HepG2 (cell line): ENCODE measurements at regions not wholly inside any gene's neighbourhood (a gene's known extent, or its start where the extent isn't known, plus 50 kb on each side); places are given as distances from the start of the nearest gene placed in this dataset.

Experiments
- CBFB ChIP-seq: sonication (generic); formaldehyde crosslinking; IDR thresholded peaks from 2 replicates; pipeline ENCODE4 v1.4.0; 2020; ENCODE audit warnings: missing genetic modification reagents
- RFX5 ChIP-seq: IDR thresholded peaks from 2 replicates; pipeline ENCODE4 v1.6.1; 2011; ENCODE audit warnings: low read depth, low read length, improper control_type of control experiment
- SMC3 ChIP-seq: IDR thresholded peaks from 2 replicates; pipeline ENCODE4 v1.6.1; 2011; ENCODE audit warnings: low read length, improper control_type of control experiment
- TBL1XR1 ChIP-seq: fragments of 150-350 bp; IDR thresholded peaks from 2 replicates; pipeline ENCODE4 v1.6.1; 2014; ENCODE audit warnings: borderline replicate concordance, low read length; ENCODE audit not compliant: partially characterized antibody
- ZKSCAN1 ChIP-seq: fragments of 150-350 bp; IDR thresholded peaks from 2 replicates; pipeline ENCODE4 v1.6.1; 2014; ENCODE audit warnings: low read length
- ZNF138 ChIP-seq: sonication (generic); formaldehyde crosslinking; IDR thresholded peaks from 2 replicates; pipeline ENCODE4 v1.5.0; 2020; ENCODE audit warnings: mild to moderate bottlenecking, low read depth, missing genetic modification reagents
- ZNF326 ChIP-seq: sonication (generic); formaldehyde crosslinking; IDR thresholded peaks from 2 replicates; pipeline ENCODE4 v1.4.0; 2020; ENCODE audit warnings: missing genetic modification reagents, borderline replicate concordance
- ZNF34 ChIP-seq: sonication (generic); formaldehyde crosslinking; IDR thresholded peaks from 2 replicates; pipeline ENCODE4 v1.4.0; 2020; ENCODE audit warnings: mild to moderate bottlenecking, missing genetic modification reagents, borderline replicate concordance
- ZNF558 ChIP-seq: sonication (generic); formaldehyde crosslinking; IDR thresholded peaks from 2 replicates; pipeline ENCODE4 v1.9.0; 2022; ENCODE audit warnings: mild to moderate bottlenecking, missing genetic modification reagents, borderline replicate concordance
- ZNF772 ChIP-seq: sonication (generic); formaldehyde crosslinking; IDR thresholded peaks from 2 replicates; pipeline ENCODE4 v1.5.0; 2020; ENCODE audit warnings: mild to moderate bottlenecking, missing genetic modification reagents
- TF ChIP-seq, protein P1 (sequence below): sonication (generic); formaldehyde crosslinking; IDR thresholded peaks from 2 replicates; pipeline ENCODE4 v1.4.0; 2020; ENCODE audit warnings: missing genetic modification reagents, borderline replicate concordance
- TF ChIP-seq, protein P2 (sequence below), 2 experiments: IDR thresholded peaks; 2 replicates each; pipeline ENCODE4 v1.6.1; 2011 to 2012; ENCODE audit warnings: low read length in 2 of 2, borderline replicate concordance in 1 of 2, low read depth in 1 of 2, mild to moderate bottlenecking in 1 of 2, moderate library complexity in 1 of 2
- TF ChIP-seq, protein P3 (sequence below): sonication (generic); formaldehyde crosslinking; IDR thresholded peaks from 2 replicates; pipeline ENCODE4 v1.5.0; 2020; ENCODE audit warnings: mild to moderate bottlenecking, missing genetic modification reagents, moderate library complexity
- TF ChIP-seq, protein P4 (sequence below): sonication (generic); formaldehyde crosslinking; IDR thresholded peaks from one replicate; pipeline ENCODE4 v1.5.1; 2020; ENCODE audit warnings: mild to moderate bottlenecking, missing genetic modification reagents; ENCODE audit errors: not compliant biosample characterization

DNA sequence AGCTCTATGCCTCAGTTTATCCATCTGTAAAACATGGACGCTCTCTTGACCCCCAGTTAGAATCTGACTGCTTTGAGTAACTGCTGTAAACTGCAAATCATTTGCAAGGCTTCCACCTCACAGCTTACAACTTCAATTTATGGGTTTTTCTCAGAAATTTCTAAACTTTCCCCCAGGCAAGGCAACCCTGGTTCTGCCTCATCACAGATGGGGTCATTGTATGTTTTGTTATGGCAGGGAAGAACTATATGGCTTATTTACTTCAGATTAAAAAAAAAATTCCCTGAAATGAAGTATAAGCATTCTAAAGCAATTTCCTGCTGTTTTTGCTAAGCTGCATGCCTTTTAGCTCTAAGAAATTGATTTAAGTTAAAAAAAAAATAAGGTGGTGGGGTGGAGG lies 60.0 kb downstream of the TMEM215 start:
- TF ChIP-seq, protein P1, sequence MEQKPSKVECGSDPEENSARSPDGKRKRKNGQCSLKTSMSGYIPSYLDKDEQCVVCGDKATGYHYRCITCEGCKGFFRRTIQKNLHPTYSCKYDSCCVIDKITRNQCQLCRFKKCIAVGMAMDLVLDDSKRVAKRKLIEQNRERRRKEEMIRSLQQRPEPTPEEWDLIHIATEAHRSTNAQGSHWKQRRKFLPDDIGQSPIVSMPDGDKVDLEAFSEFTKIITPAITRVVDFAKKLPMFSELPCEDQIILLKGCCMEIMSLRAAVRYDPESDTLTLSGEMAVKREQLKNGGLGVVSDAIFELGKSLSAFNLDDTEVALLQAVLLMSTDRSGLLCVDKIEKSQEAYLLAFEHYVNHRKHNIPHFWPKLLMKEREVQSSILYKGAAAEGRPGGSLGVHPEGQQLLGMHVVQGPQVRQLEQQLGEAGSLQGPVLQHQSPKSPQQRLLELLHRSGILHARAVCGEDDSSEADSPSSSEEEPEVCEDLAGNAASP (CRISPR knock-in tag): no peak
- TF ChIP-seq ZNF34 (no peak), SMC3 (no peak), ZNF138 (CRISPR knock-in tag) (no peak), ZNF558 (no peak), ZKSCAN1 (no peak), ZNF772 (CRISPR knock-in tag) (no peak), ZNF326 (CRISPR knock-in tag) (no peak), TBL1XR1 (no peak), RFX5 (no peak), CBFB (no peak)
- TF ChIP-seq, protein P2, sequence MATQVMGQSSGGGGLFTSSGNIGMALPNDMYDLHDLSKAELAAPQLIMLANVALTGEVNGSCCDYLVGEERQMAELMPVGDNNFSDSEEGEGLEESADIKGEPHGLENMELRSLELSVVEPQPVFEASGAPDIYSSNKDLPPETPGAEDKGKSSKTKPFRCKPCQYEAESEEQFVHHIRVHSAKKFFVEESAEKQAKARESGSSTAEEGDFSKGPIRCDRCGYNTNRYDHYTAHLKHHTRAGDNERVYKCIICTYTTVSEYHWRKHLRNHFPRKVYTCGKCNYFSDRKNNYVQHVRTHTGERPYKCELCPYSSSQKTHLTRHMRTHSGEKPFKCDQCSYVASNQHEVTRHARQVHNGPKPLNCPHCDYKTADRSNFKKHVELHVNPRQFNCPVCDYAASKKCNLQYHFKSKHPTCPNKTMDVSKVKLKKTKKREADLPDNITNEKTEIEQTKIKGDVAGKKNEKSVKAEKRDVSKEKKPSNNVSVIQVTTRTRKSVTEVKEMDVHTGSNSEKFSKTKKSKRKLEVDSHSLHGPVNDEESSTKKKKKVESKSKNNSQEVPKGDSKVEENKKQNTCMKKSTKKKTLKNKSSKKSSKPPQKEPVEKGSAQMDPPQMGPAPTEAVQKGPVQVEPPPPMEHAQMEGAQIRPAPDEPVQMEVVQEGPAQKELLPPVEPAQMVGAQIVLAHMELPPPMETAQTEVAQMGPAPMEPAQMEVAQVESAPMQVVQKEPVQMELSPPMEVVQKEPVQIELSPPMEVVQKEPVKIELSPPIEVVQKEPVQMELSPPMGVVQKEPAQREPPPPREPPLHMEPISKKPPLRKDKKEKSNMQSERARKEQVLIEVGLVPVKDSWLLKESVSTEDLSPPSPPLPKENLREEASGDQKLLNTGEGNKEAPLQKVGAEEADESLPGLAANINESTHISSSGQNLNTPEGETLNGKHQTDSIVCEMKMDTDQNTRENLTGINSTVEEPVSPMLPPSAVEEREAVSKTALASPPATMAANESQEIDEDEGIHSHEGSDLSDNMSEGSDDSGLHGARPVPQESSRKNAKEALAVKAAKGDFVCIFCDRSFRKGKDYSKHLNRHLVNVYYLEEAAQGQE (IDR thresholded peaks at IDR 0.05; ENCODE audit: borderline replicate concordance in 1 of 2, low read depth in 1 of 2, low read length in 2 of 2): no peak
- TF ChIP-seq, protein P3, sequence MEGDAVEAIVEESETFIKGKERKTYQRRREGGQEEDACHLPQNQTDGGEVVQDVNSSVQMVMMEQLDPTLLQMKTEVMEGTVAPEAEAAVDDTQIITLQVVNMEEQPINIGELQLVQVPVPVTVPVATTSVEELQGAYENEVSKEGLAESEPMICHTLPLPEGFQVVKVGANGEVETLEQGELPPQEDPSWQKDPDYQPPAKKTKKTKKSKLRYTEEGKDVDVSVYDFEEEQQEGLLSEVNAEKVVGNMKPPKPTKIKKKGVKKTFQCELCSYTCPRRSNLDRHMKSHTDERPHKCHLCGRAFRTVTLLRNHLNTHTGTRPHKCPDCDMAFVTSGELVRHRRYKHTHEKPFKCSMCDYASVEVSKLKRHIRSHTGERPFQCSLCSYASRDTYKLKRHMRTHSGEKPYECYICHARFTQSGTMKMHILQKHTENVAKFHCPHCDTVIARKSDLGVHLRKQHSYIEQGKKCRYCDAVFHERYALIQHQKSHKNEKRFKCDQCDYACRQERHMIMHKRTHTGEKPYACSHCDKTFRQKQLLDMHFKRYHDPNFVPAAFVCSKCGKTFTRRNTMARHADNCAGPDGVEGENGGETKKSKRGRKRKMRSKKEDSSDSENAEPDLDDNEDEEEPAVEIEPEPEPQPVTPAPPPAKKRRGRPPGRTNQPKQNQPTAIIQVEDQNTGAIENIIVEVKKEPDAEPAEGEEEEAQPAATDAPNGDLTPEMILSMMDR (CRISPR knock-in tag): no peak
- TF ChIP-seq, protein P4, sequence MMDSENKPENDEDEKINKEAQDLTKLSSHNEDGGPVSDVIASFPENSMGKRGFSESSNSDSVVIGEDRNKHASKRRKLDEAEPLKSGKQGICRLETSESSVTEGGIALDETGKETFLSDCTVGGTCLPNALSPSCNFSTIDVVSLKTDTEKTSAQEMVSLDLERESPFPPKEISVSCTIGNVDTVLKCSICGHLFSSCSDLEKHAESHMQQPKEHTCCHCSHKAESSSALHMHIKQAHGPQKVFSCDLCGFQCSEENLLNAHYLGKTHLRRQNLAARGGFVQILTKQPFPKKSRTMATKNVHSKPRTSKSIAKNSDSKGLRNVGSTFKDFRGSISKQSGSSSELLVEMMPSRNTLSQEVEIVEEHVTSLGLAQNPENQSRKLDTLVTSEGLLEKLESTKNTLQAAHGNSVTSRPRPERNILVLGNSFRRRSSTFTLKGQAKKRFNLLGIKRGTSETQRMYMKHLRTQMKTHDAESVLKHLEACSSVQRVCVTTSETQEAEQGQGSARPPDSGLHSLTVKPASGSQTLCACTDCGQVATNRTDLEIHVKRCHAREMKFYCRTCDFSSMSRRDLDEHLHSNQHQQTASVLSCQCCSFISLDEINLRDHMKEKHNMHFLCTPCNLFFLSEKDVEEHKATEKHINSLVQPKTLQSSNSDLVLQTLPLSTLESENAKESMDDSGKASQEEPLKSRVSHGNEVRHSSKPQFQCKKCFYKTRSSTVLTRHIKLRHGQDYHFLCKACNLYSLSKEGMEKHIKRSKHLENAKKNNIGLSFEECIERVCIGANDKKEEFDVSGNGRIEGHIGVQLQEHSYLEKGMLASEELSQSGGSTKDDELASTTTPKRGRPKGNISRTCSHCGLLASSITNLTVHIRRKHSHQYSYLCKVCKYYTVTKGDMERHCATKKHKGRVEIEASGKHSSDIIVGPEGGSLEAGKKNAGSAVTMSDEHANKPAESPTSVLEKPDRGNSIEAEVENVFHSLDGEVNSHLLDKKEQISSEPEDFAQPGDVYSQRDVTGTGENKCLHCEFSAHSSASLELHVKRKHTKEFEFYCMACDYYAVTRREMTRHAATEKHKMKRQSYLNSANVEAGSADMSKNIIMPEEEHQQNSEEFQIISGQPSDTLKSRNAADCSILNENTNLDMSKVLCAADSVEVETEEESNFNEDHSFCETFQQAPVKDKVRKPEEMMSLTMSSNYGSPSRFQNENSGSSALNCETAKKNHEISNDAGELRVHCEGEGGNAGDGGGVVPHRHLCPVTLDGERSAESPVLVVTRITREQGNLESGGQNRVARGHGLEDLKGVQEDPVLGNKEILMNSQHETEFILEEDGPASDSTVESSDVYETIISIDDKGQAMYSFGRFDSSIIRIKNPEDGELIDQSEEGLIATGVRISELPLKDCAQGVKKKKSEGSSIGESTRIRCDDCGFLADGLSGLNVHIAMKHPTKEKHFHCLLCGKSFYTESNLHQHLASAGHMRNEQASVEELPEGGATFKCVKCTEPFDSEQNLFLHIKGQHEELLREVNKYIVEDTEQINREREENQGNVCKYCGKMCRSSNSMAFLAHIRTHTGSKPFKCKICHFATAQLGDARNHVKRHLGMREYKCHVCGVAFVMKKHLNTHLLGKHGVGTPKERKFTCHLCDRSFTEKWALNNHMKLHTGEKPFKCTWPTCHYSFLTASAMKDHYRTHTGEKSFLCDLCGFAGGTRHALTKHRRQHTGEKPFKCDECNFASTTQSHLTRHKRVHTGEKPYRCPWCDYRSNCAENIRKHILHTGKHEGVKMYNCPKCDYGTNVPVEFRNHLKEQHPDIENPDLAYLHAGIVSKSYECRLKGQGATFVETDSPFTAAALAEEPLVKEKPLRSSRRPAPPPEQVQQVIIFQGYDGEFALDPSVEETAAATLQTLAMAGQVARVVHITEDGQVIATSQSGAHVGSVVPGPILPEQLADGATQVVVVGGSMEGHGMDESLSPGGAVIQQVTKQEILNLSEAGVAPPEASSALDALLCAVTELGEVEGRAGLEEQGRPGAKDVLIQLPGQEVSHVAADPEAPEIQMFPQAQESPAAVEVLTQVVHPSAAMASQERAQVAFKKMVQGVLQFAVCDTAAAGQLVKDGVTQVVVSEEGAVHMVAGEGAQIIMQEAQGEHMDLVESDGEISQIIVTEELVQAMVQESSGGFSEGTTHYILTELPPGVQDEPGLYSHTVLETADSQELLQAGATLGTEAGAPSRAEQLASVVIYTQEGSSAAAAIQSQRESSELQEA (CRISPR knock-in tag): no peak
